CD8-positive, alpha-beta memory T cell (primary cell): ENCODE measurements at regions not wholly inside any gene's neighbourhood (a gene's known extent, or its start where the extent isn't known, plus 50 kb on each side); places are given as distances from the start of the nearest gene placed in this dataset.
A peak's percentile ranks its signal among the peaks of the same experiment; 100 is the strongest.

Experiments
- CTCF ChIA-PET: fragments of 350-600 bp; sonication (Branson Sonifier 250); formaldehyde crosslinking; loops from one replicate; lab custom pipeline; 2021; ENCODE audit warnings: antibody characterized with exemption; lab: Charles Lee
- POLR2A ChIA-PET: fragments of 350-600 bp; sonication (Branson Sonifier 250); formaldehyde crosslinking; loops from one replicate; lab custom pipeline; 2021; ENCODE audit warnings: antibody characterized with exemption; lab: Charles Lee
- DNase-seq, 5 donors: peaks; one replicate each; pipeline versions ENCODE4 v3.0.0 to v3.0.0-alpha.2; 2020 to 2022; ENCODE audit warnings: mixed read lengths in 1 of 5
- H3K27ac ChIP-seq: one replicate; pipeline ENCODE4 v1.7.0; 2013; ENCODE audit warnings: low read depth, mild to moderate bottlenecking, low read length, moderate library complexity
- H3K27me3 ChIP-seq: 2 replicates; pipeline ENCODE4 v1.7.0; 2013; ENCODE audit warnings: low read length, mild to moderate bottlenecking; ENCODE audit not compliant: insufficient read depth, poor library complexity, severe bottlenecking
- H3K36me3 ChIP-seq: 2 replicates; pipeline ENCODE4 v1.7.0; 2013; ENCODE audit warnings: mild to moderate bottlenecking, low read length, moderate library complexity; ENCODE audit not compliant: insufficient read depth
- H3K4me1 ChIP-seq: 2 replicates; pipeline ENCODE4 v1.7.0; 2013; ENCODE audit warnings: mild to moderate bottlenecking, low read length, moderate library complexity; ENCODE audit not compliant: insufficient read depth
- H3K4me3 ChIP-seq: 2 replicates; pipeline ENCODE4 v1.7.0; 2013; ENCODE audit warnings: mild to moderate bottlenecking, low read length
- H3K9me3 ChIP-seq: 2 replicates; pipeline ENCODE4 v1.7.0; 2013; ENCODE audit warnings: mild to moderate bottlenecking, low read length
- H3K27ac Mint-ChIP-seq, 8 donors: one replicate each; pipeline ENCODE4 v1.8.0; 2020 to 2021; ENCODE audit warnings: mixed read lengths in 8 of 8, mild to moderate bottlenecking in 6 of 8, inconsistent platforms in 3 of 8, moderate library complexity in 3 of 8
- H3K27me3 Mint-ChIP-seq, 2 donors: one replicate each; pipeline ENCODE4 v1.8.0; 2020 to 2021; ENCODE audit warnings: mixed read lengths in 2 of 2, mild to moderate bottlenecking in 1 of 2, moderate library complexity in 1 of 2
- H3K36me3 Mint-ChIP-seq, 3 donors: one replicate each; pipeline ENCODE4 v1.8.0; 2020 to 2021; ENCODE audit warnings: mixed read lengths in 3 of 3, inconsistent platforms in 1 of 3, mild to moderate bottlenecking in 1 of 3
- H3K4me1 Mint-ChIP-seq, 3 donors: one replicate each; pipeline ENCODE4 v1.8.0; 2020 to 2021; ENCODE audit warnings: mixed read lengths in 3 of 3, inconsistent platforms in 1 of 3, mild to moderate bottlenecking in 1 of 3
- H3K4me3 Mint-ChIP-seq, 7 donors: one replicate each; pipeline ENCODE4 v1.8.0; 2020 to 2021; ENCODE audit warnings: mixed read lengths in 7 of 7, mild to moderate bottlenecking in 6 of 7, moderate library complexity in 4 of 7, inconsistent platforms in 2 of 7
- H3K9me3 Mint-ChIP-seq, 5 donors: one replicate each; pipeline ENCODE4 v1.8.0; 2020 to 2022; ENCODE audit warnings: mixed read lengths in 5 of 5, mild to moderate bottlenecking in 3 of 5, moderate library complexity in 2 of 5, inconsistent platforms in 1 of 5

- Histone ChIP-seq H3K27me3 (no peaks in the 10 kb centered on the region), H3K9me3 (no peaks in the 10 kb centered on the region), H3K4me3 (no peak overlapping the region), H3K4me1 (no peaks in the 10 kb centered on the region), H3K27ac (no peak overlapping the region), H3K36me3 (no peaks in the 10 kb centered on the region)
- no peak for DNase-seq
- CTCF ChIA-PET, result interaction anchor here (0.7 to 1.1 kb wide), 2 partner anchors 10 to 25 kb away, joined by 3 read pairs; no protein-coding TSS in a partner anchor
- POLR2A ChIA-PET, result no interaction called here
- Mint-ChIP-seq H3K27ac (no peak overlapping the region), H3K4me1 (peaks cover 0 to 5% (median 3%) of the 10 kb centered on the region in 3 donors), H3K36me3 (no peaks in the 10 kb centered on the region), H3K4me3 (no peak overlapping the region), H3K9me3 (no peaks in the 10 kb centered on the region), H3K27me3 (peaks cover 12 to 52% of the 10 kb centered on the region in 2 donors)
These were observed 129.3 kb upstream of the STMND1 start for GRCh38 chr6:16972535-16972934.

GRCh38 chr6:16969699-16970655, 131.9 kb upstream of the STMND1 start:
- no peaks in the 10 kb centered on the region for H3K36me3 ChIP-seq
- no peak overlapping the region for H3K4me3 ChIP-seq
- no peak overlapping the region for H3K27ac Mint-ChIP-seq
- ChIA-PET CTCF (no interaction called here), POLR2A (no interaction called here)
- no peaks in the 10 kb centered on the region for H3K9me3 Mint-ChIP-seq
- DNase-seq, result no peak
- no peaks in the 10 kb centered on the region for H3K4me1 ChIP-seq
- H3K36me3 Mint-ChIP-seq, result no peaks in the 10 kb centered on the region
- H3K9me3 ChIP-seq, result no peaks in the 10 kb centered on the region
- H3K4me3 Mint-ChIP-seq, result no peak overlapping the region
- peaks cover 10 to 35% of the 10 kb centered on the region in 2 donors for H3K27me3 Mint-ChIP-seq
- peaks cover 5% of the 10 kb centered on the region for H3K27me3 ChIP-seq
- no peak overlapping the region for H3K27ac ChIP-seq
- H3K4me1 Mint-ChIP-seq, result peaks cover under 1 to 8% (median 5%) of the 10 kb centered on the region in 3 donors

GRCh38 chr6:16968101-16968500, 133.7 kb upstream of the STMND1 start:
- no peak overlapping the region for H3K27ac ChIP-seq
- no peak overlapping the region for H3K4me3 ChIP-seq
- no peaks in the 10 kb centered on the region for H3K9me3 Mint-ChIP-seq
- ChIA-PET POLR2A (no interaction called here), CTCF (interaction anchor here (1.7 kb wide), 1 partner anchor 11 kb away, joined by 5 read pairs; no protein-coding TSS in a partner anchor)
- no peak for DNase-seq
- H3K4me1 ChIP-seq, result no peaks in the 10 kb centered on the region
- no peaks in the 10 kb centered on the region for H3K9me3 ChIP-seq
- H3K27ac Mint-ChIP-seq, result no peak overlapping the region
- H3K27me3 Mint-ChIP-seq, result peaks cover 8 to 30% of the 10 kb centered on the region in 2 donors
- H3K4me1 Mint-ChIP-seq, result peaks cover 3 to 11% (median 9%) of the 10 kb centered on the region in 3 donors
- H3K36me3 ChIP-seq, result no peaks in the 10 kb centered on the region
- H3K36me3 Mint-ChIP-seq, result no peaks in the 10 kb centered on the region
- H3K4me3 Mint-ChIP-seq, result no peak overlapping the region
- H3K27me3 ChIP-seq, result peaks cover 5% of the 10 kb centered on the region

GRCh38 chr6:16967470-16967817, 134.4 kb upstream of the STMND1 start:
- no peaks in the 10 kb centered on the region for H3K36me3 ChIP-seq
- no peak overlapping the region for H3K27ac ChIP-seq
- Mint-ChIP-seq H3K36me3 (no peaks in the 10 kb centered on the region), H3K4me1 (peaks cover 3 to 6% (median 6%) of the 10 kb centered on the region in 3 donors), H3K4me3 (no peak overlapping the region), H3K27ac (no peak overlapping the region), H3K9me3 (no peaks in the 10 kb centered on the region), H3K27me3 (peaks cover 9 to 27% of the 10 kb centered on the region in 2 donors)
- peaks cover 5% of the 10 kb centered on the region for H3K27me3 ChIP-seq
- CTCF ChIA-PET, result interaction anchor here (1.7 kb wide), 1 partner anchor 10 kb away, joined by 5 read pairs; no protein-coding TSS in a partner anchor
- POLR2A ChIA-PET, result no interaction called here
- H3K4me1 ChIP-seq, result no peaks in the 10 kb centered on the region
- H3K9me3 ChIP-seq, result no peaks in the 10 kb centered on the region
- DNase-seq, result no peak
- no peak overlapping the region for H3K4me3 ChIP-seq

GRCh38 chr6:16966791-16967469, 134.9 kb upstream of the STMND1 start:
- H3K27me3 Mint-ChIP-seq, result peaks cover 8 to 27% of the 10 kb centered on the region in 2 donors
- ChIA-PET POLR2A (no interaction called here), CTCF (interaction anchor here (1.1 to 1.7 kb wide), 3 partner anchors 10 to 635 kb away, joined by 3 to 5 read pairs (median 3); no protein-coding TSS in a partner anchor)

GRCh38 chr6:16965689-16966088, 136.2 kb upstream of the STMND1 start:
- no peaks in the 10 kb centered on the region for H3K9me3 Mint-ChIP-seq

More at GRCh38 chr6:16966791-16967469, 134.9 kb upstream of the STMND1 start:
- no peak overlapping the region for H3K4me3 ChIP-seq
- no peak overlapping the region for H3K27ac Mint-ChIP-seq
- H3K4me1 Mint-ChIP-seq, result peaks cover 3 to 6% (median 6%) of the 10 kb centered on the region in 3 donors
- H3K9me3 Mint-ChIP-seq, result no peaks in the 10 kb centered on the region
- DNase-seq, result no peak
- H3K9me3 ChIP-seq, result no peaks in the 10 kb centered on the region
- H3K27me3 ChIP-seq, result peaks cover 5% of the 10 kb centered on the region
- no peaks in the 10 kb centered on the region for H3K36me3 Mint-ChIP-seq
- H3K36me3 ChIP-seq, result no peaks in the 10 kb centered on the region
- no peaks in the 10 kb centered on the region for H3K4me1 ChIP-seq
- no peak overlapping the region for H3K4me3 Mint-ChIP-seq
- H3K27ac ChIP-seq, result no peak overlapping the region

GRCh38 chr6:16964553-16965499, 137.0 kb upstream of the STMND1 start:
- peaks cover 8 to 11% of the 10 kb centered on the region in 2 donors for H3K27me3 Mint-ChIP-seq
- H3K9me3 Mint-ChIP-seq, result no peaks in the 10 kb centered on the region
- no peak overlapping the region for H3K4me3 Mint-ChIP-seq
- ChIA-PET POLR2A (no interaction called here), CTCF (interaction anchor here (0.7 to 1.4 kb wide), 8 partner anchors 14 to 679 kb away, joined by 3 to 5 read pairs (median 3); no protein-coding TSS in a partner anchor)
- H3K9me3 ChIP-seq, result no peaks in the 10 kb centered on the region
- H3K27ac ChIP-seq, result no peak overlapping the region
- no peaks in the 10 kb centered on the region for H3K36me3 Mint-ChIP-seq
- H3K4me1 ChIP-seq, result no peaks in the 10 kb centered on the region
- no peaks in the 10 kb centered on the region for H3K36me3 ChIP-seq
- peaks cover 5% of the 10 kb centered on the region for H3K27me3 ChIP-seq
- peaks cover 3 to 6% (median 6%) of the 10 kb centered on the region in 3 donors for H3K4me1 Mint-ChIP-seq
- peak overlapping the region in 2 of 8 donors; percentile 13 to 48 for H3K27ac Mint-ChIP-seq
- H3K4me3 ChIP-seq, result no peak overlapping the region
- DNase-seq, result peak; percentile 15 to 69 (median 43)

More at GRCh38 chr6:16965689-16966088, 136.2 kb upstream of the STMND1 start:
- DNase-seq, result no peak
- Histone ChIP-seq H3K4me3 (no peak overlapping the region), H3K36me3 (no peaks in the 10 kb centered on the region), H3K4me1 (no peaks in the 10 kb centered on the region), H3K9me3 (no peaks in the 10 kb centered on the region), H3K27ac (no peak overlapping the region), H3K27me3 (peaks cover 5% of the 10 kb centered on the region)
- Mint-ChIP-seq H3K27me3 (peaks cover 8 to 19% of the 10 kb centered on the region in 2 donors), H3K36me3 (no peaks in the 10 kb centered on the region), H3K4me3 (no peak overlapping the region), H3K4me1 (peaks cover 3 to 6% (median 6%) of the 10 kb centered on the region in 3 donors), H3K27ac (no peak overlapping the region)
- CTCF ChIA-PET, result interaction anchor here (0.7 to 1.5 kb wide), 9 partner anchors 15 to 680 kb away, joined by 3 to 5 read pairs (median 3); no protein-coding TSS in a partner anchor
- POLR2A ChIA-PET, result no interaction called here
